Chondrocyte (in vitro differentiated cells): ENCODE measurements at regions not wholly inside any gene's neighbourhood (a gene's known extent, or its start where the extent isn't known, plus 50 kb on each side); places are given as distances from the start of the nearest gene placed in this dataset.
A peak's percentile ranks its signal among the peaks of the same experiment; 100 is the strongest.

Experiments used
- DNase-seq: peaks from one replicate; pipeline ENCODE4 v3.0.0; 2021; ENCODE audit warnings: mixed read lengths, low spot score
- H3K27ac Mint-ChIP-seq: one replicate; pipeline ENCODE4 v1.8.0; 2021; ENCODE audit warnings: mild to moderate bottlenecking, moderate library complexity, mixed read lengths; ENCODE audit not compliant: unreplicated experiment
- H3K27me3 Mint-ChIP-seq: 2 replicates; pipeline ENCODE4 v1.8.0; 2021; ENCODE audit warnings: low read depth, mixed read lengths
- H3K36me3 Mint-ChIP-seq: 2 replicates; pipeline ENCODE4 v1.8.0; 2021; ENCODE audit warnings: low read depth, mixed read lengths
- H3K4me1 Mint-ChIP-seq: 2 replicates; pipeline ENCODE4 v1.8.0; 2021; ENCODE audit warnings: low read depth, mild to moderate bottlenecking, mixed read lengths
- H3K4me3 Mint-ChIP-seq: one replicate; pipeline ENCODE4 v1.8.0; 2021; ENCODE audit warnings: mild to moderate bottlenecking, moderate library complexity, mixed read lengths; ENCODE audit not compliant: unreplicated experiment
- H3K9me3 Mint-ChIP-seq: 2 replicates; pipeline ENCODE4 v1.8.0; 2021; ENCODE audit warnings: low read depth, mixed read lengths
- TF ChIP-seq, protein P1 (sequence below): fragments of 200-600 bp; sonication (generic); IDR thresholded peaks from 2 replicates; pipeline ENCODE4 v1.5.0; 2021; ENCODE audit warnings: antibody characterized with exemption, mild to moderate bottlenecking, moderate library complexity

DNA sequence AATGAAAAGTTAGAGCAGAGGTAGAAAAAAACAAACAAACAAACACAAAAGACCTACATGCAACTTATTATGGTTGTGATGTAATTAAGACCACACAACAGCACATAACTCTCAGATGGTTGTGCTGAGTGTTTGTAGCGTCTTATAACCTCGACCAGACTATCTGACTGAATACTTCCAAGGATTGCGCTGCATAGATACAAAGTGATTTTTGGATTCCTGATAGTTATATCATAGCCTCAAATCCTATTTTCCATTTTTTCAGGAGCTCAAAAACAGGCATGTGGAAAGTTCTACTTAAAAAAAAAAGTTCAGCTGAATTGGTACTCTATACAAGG is 236.1 kb downstream of the SPRY1 start:
- TF ChIP-seq, protein P1, sequence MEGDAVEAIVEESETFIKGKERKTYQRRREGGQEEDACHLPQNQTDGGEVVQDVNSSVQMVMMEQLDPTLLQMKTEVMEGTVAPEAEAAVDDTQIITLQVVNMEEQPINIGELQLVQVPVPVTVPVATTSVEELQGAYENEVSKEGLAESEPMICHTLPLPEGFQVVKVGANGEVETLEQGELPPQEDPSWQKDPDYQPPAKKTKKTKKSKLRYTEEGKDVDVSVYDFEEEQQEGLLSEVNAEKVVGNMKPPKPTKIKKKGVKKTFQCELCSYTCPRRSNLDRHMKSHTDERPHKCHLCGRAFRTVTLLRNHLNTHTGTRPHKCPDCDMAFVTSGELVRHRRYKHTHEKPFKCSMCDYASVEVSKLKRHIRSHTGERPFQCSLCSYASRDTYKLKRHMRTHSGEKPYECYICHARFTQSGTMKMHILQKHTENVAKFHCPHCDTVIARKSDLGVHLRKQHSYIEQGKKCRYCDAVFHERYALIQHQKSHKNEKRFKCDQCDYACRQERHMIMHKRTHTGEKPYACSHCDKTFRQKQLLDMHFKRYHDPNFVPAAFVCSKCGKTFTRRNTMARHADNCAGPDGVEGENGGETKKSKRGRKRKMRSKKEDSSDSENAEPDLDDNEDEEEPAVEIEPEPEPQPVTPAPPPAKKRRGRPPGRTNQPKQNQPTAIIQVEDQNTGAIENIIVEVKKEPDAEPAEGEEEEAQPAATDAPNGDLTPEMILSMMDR = no peak
- Mint-ChIP-seq H3K4me3 (no peak overlapping the region), H3K27ac (no peak overlapping the region), H3K27me3 (no peaks in the 10 kb centered on the region), H3K4me1 (peaks cover 11% of the 10 kb centered on the region), H3K9me3 (peaks cover 34% of the 10 kb centered on the region), H3K36me3 (peaks cover 13% of the 10 kb centered on the region)
- DNase-seq = no peak

DNA sequence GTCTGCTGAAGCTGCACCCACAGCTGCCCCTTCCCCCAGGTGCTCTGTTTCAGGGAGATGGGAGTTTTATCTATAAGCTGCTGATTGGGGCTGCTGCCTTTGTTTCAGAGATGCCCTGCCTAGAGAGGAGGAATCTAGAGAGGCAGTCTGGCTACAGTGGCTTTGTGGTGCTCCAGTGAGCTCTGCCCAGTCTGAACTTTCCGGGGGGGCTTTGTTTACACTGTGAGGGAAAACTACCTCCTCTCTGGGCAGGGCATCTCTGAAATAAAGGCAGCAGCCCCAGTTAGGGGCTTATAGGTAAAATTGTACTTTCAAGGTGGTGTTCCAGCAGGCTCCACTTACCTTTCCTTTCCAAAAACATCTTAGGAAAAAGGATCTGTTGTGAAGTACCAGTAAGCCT is 242.2 kb downstream of the SPRY1 start:
- Mint-ChIP-seq H3K27me3 (no peaks in the 10 kb centered on the region), H3K36me3 (peaks cover 15% of the 10 kb centered on the region), H3K27ac (no peak overlapping the region), H3K9me3 (peaks cover 35% of the 10 kb centered on the region), H3K4me1 (no peaks in the 10 kb centered on the region), H3K4me3 (no peak overlapping the region)
- TF ChIP-seq, protein P1 = no peak
- no peak for DNase-seq

DNA sequence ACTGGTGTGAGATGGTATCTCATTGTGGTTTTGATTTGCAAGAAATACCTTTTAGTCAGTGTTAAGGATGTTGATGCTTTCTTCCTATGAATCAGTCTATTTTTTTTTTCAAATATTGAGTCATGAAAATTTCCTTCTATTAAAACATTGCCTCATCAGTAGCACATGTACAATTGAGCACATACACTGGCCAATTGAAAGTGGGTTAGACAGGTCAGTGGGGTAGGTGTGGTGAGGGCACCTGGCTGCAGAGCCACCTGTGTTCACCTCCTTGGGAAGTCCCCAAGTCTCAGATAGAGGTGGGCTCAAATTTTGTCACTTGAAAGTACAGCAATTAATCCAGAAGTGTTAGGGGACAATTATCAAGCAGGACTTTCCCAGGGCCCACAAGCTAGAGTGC is 243.7 kb downstream of the SPRY1 start:
- H3K27ac Mint-ChIP-seq = peak overlapping the region; percentile 66
- H3K4me3 Mint-ChIP-seq = no peak overlapping the region
- no peak for DNase-seq
- peaks cover 11% of the 10 kb centered on the region for H3K36me3 Mint-ChIP-seq
- TF ChIP-seq, protein P1 = no peak
- H3K9me3 Mint-ChIP-seq = peaks cover 22% of the 10 kb centered on the region
- H3K4me1 Mint-ChIP-seq = no peaks in the 10 kb centered on the region
- H3K27me3 Mint-ChIP-seq = no peaks in the 10 kb centered on the region

GRCh38 chr4:123640824-123641223 is 244.2 kb downstream of the SPRY1 start:
- H3K27ac Mint-ChIP-seq = no peak overlapping the region
- H3K36me3 Mint-ChIP-seq = peaks cover 11% of the 10 kb centered on the region
- H3K27me3 Mint-ChIP-seq = no peaks in the 10 kb centered on the region
- TF ChIP-seq, protein P1 = no peak
- DNase-seq = no peak
- no peaks in the 10 kb centered on the region for H3K4me1 Mint-ChIP-seq
- peaks cover 20% of the 10 kb centered on the region for H3K9me3 Mint-ChIP-seq
- H3K4me3 Mint-ChIP-seq = no peak overlapping the region

DNA sequence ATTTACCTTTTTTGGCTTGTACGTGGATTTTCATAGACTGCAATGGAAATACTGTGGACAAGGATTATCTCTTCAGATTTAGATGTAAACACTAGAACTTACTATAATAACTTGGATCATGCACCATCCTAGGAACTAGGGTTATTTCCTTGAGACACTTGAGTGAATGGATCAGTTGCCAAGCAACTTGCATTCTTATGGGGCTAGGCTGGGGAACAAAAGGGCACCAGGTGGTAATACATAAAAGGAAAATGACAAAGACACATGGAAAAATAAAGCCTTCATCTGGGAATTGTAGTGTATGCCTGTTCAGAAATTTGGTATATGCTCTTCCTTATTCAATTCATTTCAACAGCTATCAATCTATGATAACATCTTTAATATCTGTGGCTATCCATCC is 247.1 kb downstream of the SPRY1 start:
- DNase-seq = no peak
- H3K4me3 Mint-ChIP-seq = no peak overlapping the region
- H3K27ac Mint-ChIP-seq = no peak overlapping the region
- H3K9me3 Mint-ChIP-seq = no peaks in the 10 kb centered on the region
- peaks cover 3% of the 10 kb centered on the region for H3K4me1 Mint-ChIP-seq
- TF ChIP-seq, protein P1 = no peak
- H3K36me3 Mint-ChIP-seq = no peaks in the 10 kb centered on the region
- H3K27me3 Mint-ChIP-seq = no peaks in the 10 kb centered on the region
